KMS-11 (cell line): ENCODE measurements at regions not wholly inside any gene's neighbourhood (a gene's known extent, or its start where the extent isn't known, plus 50 kb on each side); places are given as distances from the start of the nearest gene placed in this dataset.

Experiments
- H2AFZ ChIP-seq: fragments of 200-600 bp; sonication (generic); 2 replicates; pipeline ENCODE4 v1.6.1; 2016; ENCODE audit warnings: antibody characterized with exemption, mixed run types, low read depth
- H3K27ac ChIP-seq: fragments of 200-600 bp; sonication (generic); 2 replicates; pipeline ENCODE4 v1.6.1; 2016; ENCODE audit warnings: mild to moderate bottlenecking, mixed run types
- H3K27me3 ChIP-seq: fragments of 200-600 bp; sonication (generic); 2 replicates; pipeline ENCODE4 v1.6.1; 2017; ENCODE audit warnings: mild to moderate bottlenecking, low read depth, mixed run types, moderate library complexity; ENCODE audit not compliant: insufficient read depth
- H3K36me3 ChIP-seq: fragments of 200-600 bp; sonication (generic); 2 replicates; pipeline ENCODE4 v1.6.1; 2017; ENCODE audit warnings: mild to moderate bottlenecking, mixed run types; ENCODE audit not compliant: insufficient read depth
- H3K4me1 ChIP-seq: fragments of 200-600 bp; sonication (generic); 2 replicates; pipeline ENCODE4 v1.6.1; 2016; ENCODE audit warnings: mild to moderate bottlenecking, low read depth, mixed run types; ENCODE audit not compliant: poor library complexity, severe bottlenecking
- H3K4me2 ChIP-seq: fragments of 200-600 bp; sonication (generic); 2 replicates; pipeline ENCODE4 v1.7.0; 2016; ENCODE audit warnings: mild to moderate bottlenecking, mixed run types
- H3K4me3 ChIP-seq: fragments of 200-600 bp; sonication (generic); IDR thresholded peaks from 2 replicates; pipeline ENCODE4 v1.6.1; 2017; ENCODE audit warnings: low read depth, low read length, mixed read lengths; ENCODE audit not compliant: insufficient read depth
- H3K79me2 ChIP-seq: fragments of 200-600 bp; sonication (generic); 2 replicates; pipeline ENCODE4 v1.6.1; 2016; ENCODE audit warnings: low read depth, mixed run types; ENCODE audit not compliant: insufficient read depth
- H3K9ac ChIP-seq: fragments of 200-600 bp; sonication (generic); 2 replicates; pipeline ENCODE4 v1.6.1; 2016; ENCODE audit warnings: mild to moderate bottlenecking, mixed run types
- H4K20me1 ChIP-seq: fragments of 200-600 bp; sonication (generic); 2 replicates; pipeline ENCODE4 v1.6.1; 2016; ENCODE audit warnings: mild to moderate bottlenecking, mixed run types; ENCODE audit not compliant: insufficient read depth
- CTCF ChIP-seq: fragments of 200-600 bp; sonication (generic); conservative IDR thresholded peaks from 2 replicates; pipeline ENCODE4 v1.6.1; 2017; ENCODE audit warnings: low read depth, mild to moderate bottlenecking, antibody characterized with exemption, low read length, moderate library complexity, mixed read lengths

- Histone ChIP-seq H4K20me1 (no peaks in the 10 kb centered on the region), H3K79me2 (no peaks in the 10 kb centered on the region), H3K27ac (no peak overlapping the region), H3K4me3 (no peak overlapping the region), H2AFZ (no peak overlapping the region), H3K4me2 (no peak overlapping the region), H3K27me3 (no peaks in the 10 kb centered on the region), H3K9ac (no peak overlapping the region), H3K36me3 (no peaks in the 10 kb centered on the region), H3K4me1 (no peaks in the 10 kb centered on the region)
- no peak for TF ChIP-seq CTCF
Observed at GRCh38 chr3:168342946-168343850, 247.5 kb upstream of the GOLIM4 start.

GRCh38 chr3:168341956-168342936, 246.5 kb upstream of the GOLIM4 start:
- Histone ChIP-seq H3K27ac (no peak overlapping the region), H3K4me2 (no peak overlapping the region), H3K4me1 (no peaks in the 10 kb centered on the region), H4K20me1 (no peaks in the 10 kb centered on the region), H3K36me3 (no peaks in the 10 kb centered on the region), H3K27me3 (no peaks in the 10 kb centered on the region), H3K4me3 (no peak overlapping the region), H3K79me2 (no peaks in the 10 kb centered on the region), H3K9ac (no peak overlapping the region), H2AFZ (no peak overlapping the region)
- TF ChIP-seq CTCF: no peak

GRCh38 chr3:168341192-168341815, 245.6 kb upstream of the GOLIM4 start:
- H3K27ac ChIP-seq: no peak overlapping the region
- no peaks in the 10 kb centered on the region for H3K27me3 ChIP-seq
- no peak overlapping the region for H3K9ac ChIP-seq
- H2AFZ ChIP-seq: no peak overlapping the region
- no peaks in the 10 kb centered on the region for H3K79me2 ChIP-seq
- TF ChIP-seq CTCF: no peak
- no peak overlapping the region for H3K4me3 ChIP-seq
- no peaks in the 10 kb centered on the region for H3K36me3 ChIP-seq
- H3K4me1 ChIP-seq: no peaks in the 10 kb centered on the region
- H3K4me2 ChIP-seq: no peak overlapping the region
- H4K20me1 ChIP-seq: no peaks in the 10 kb centered on the region

- Histone ChIP-seq H3K79me2 (no peaks in the 10 kb centered on the region), H3K27me3 (no peaks in the 10 kb centered on the region), H2AFZ (no peak overlapping the region), H3K4me3 (no peak overlapping the region), H3K36me3 (no peaks in the 10 kb centered on the region), H4K20me1 (no peaks in the 10 kb centered on the region), H3K27ac (no peak overlapping the region), H3K4me2 (no peak overlapping the region), H3K4me1 (no peaks in the 10 kb centered on the region), H3K9ac (no peak overlapping the region)
- TF ChIP-seq CTCF: no peak
Observed at GRCh38 chr3:168338161-168338560, 242.4 kb upstream of the GOLIM4 start.
